ENCODE measurements at regions not wholly inside any gene's neighbourhood (a gene's known extent, or its start where the extent isn't known, plus 50 kb on each side); places are given as distances from the start of the nearest gene placed in this dataset.

GRCh38 chr13:57862879-57863278 is 231.3 kb downstream of the PCDH17 start:
- no peak for TF ChIP-seq ZNF274 (IDR thresholded peaks at IDR 0.05; ENCODE audit: low read depth, low read length)
- no peak for TF ChIP-seq SUZ12 (IDR thresholded peaks at IDR 0.05; ENCODE audit: extremely low read depth, insufficient read depth, insufficient read length)

Measured in NT2/D1 (cell line).